H1 (cell line): ENCODE measurements at regions not wholly inside any gene's neighbourhood (a gene's known extent, or its start where the extent isn't known, plus 50 kb on each side); places are given as distances from the start of the nearest gene placed in this dataset.

ENCODE experiments used
- CBX8 ChIP-seq: fragments of 300-800, 300-1000 bp; sonication (generic); IDR thresholded peaks from 2 replicates; pipeline ENCODE4 v1.7.1; 2016; ENCODE audit warnings: low read depth, low read length, borderline replicate concordance
- CHD7 ChIP-seq: fragments of 300-600 bp; sonication (generic); IDR thresholded peaks from 2 replicates; pipeline ENCODE4 v1.7.1; 2012; ENCODE audit warnings: low read length, moderate library complexity, mild to moderate bottlenecking, inconsistent platforms; ENCODE audit not compliant: insufficient replicate concordance
- CTBP2 ChIP-seq: IDR thresholded peaks from 2 replicates; pipeline ENCODE4 v1.7.0; 2011; ENCODE audit warnings: borderline replicate concordance, mild to moderate bottlenecking, moderate library complexity, mixed read lengths, low read length; ENCODE audit not compliant: insufficient read depth, insufficient read length
- GABPA ChIP-seq: IDR thresholded peaks from 2 replicates; pipeline ENCODE4 v1.6.1; 2011; ENCODE audit warnings: mild to moderate bottlenecking, low read length, moderate library complexity, borderline replicate concordance; ENCODE audit not compliant: insufficient read depth
- HDAC6 ChIP-seq: IDR thresholded peaks from one replicate; pipeline ENCODE4 v1.7.1; 2012; ENCODE audit warnings: low read depth, mild to moderate bottlenecking, inconsistent platforms, low read length, moderate library complexity
- KDM1A ChIP-seq: fragments of 200-600, 300-600 bp; sonication (generic); IDR thresholded peaks from 2 replicates; pipeline ENCODE4 v1.7.1; 2016; ENCODE audit warnings: mild to moderate bottlenecking, low read length, borderline replicate concordance
- KDM5A ChIP-seq: fragments of 200-600 bp; IDR thresholded peaks from 2 replicates; pipeline ENCODE4 v1.7.1; 2012; ENCODE audit warnings: mild to moderate bottlenecking, low read length, inconsistent platforms, mixed read lengths
- RXRA ChIP-seq: IDR thresholded peaks from 2 replicates; pipeline ENCODE4 v1.6.1; 2011; ENCODE audit warnings: low read depth, mild to moderate bottlenecking, low read length, moderate library complexity; ENCODE audit not compliant: insufficient read depth
- SP1 ChIP-seq: IDR thresholded peaks from 2 replicates; pipeline ENCODE4 v1.6.1; 2011; ENCODE audit warnings: low read depth, low read length
- TBP ChIP-seq: IDR thresholded peaks from 2 replicates; pipeline ENCODE4 v1.6.1; 2011; ENCODE audit warnings: low read depth, low read length, improper control_type of control experiment
- TEAD4 ChIP-seq: IDR thresholded peaks from 2 replicates; pipeline ENCODE4 v1.6.1; 2012; ENCODE audit warnings: low read depth, low read length, inconsistent platforms, mixed read lengths

GRCh38 chr9:97793067-97793466 lies 60.0 kb upstream of the FOXE1 start (continued):
- TF ChIP-seq CHD7 (no peak), KDM1A (no peak), TEAD4 (no peak), CBX8 (no peak), SP1 (no peak), TBP (no peak), KDM5A (no peak), CTBP2 (no peak), RXRA (no peak), HDAC6 (no peak), GABPA (no peak)
